ENCODE measurements at regions not wholly inside any gene's neighbourhood (a gene's known extent, or its start where the extent isn't known, plus 50 kb on each side); places are given as distances from the start of the nearest gene placed in this dataset.
"Not testable (repeated sequence)": the region's sequence is repeated elsewhere in the genome, so short reads cannot be mapped to it uniquely, and the experiment has no call there.

DNA sequence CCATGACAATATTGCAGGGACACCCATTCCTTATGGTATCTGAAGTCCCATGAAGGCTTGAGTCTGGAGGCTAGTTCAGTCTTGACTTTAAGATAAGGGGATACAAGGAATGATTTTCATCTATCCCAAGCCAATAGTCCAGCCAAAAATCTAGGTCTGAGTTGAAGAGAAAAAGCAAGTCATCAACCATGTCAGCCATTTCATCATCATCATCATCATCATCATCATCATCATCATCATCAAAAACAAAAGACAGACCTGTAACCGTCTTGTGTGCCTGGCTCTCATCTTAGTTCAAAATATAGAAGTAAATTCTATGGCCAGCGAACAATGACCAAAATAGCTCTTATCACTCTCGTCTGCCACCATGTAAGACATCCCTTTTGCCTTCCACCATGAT lies 59.5 kb upstream of the FAM90A26 start:
- H3K27me3 Mint-ChIP-seq; POLR2A ChIA-PET; DNase-seq; CTCF ChIA-PET; H3K4me1 Mint-ChIP-seq (ENCODE audit: low read depth); H3K4me3 Mint-ChIP-seq; H3K27ac Mint-ChIP-seq; H3K36me3 Mint-ChIP-seq (ENCODE audit: low read depth); intact Hi-C loops (cut with micrococcal nuclease); ATAC-seq; H3K9me3 Mint-ChIP-seq: not testable (repeated sequence)

DNA sequence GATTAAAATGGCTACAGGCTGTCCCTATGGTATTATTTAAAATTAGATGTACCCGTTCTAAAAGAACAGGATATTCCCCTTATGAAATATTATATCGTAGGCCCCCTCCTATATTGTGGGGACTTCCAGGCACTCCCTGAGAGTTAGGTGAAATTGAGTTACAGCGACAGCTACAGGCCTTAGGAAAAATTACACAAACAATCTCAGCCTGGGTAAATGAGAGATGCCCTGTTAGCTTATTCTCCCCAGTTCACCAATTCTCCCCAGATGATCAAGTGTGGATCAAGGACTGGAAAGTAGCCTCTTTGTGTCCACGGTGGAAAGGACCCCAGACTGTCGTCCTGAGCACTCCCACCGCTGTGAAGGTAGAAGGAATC lies 67.1 kb upstream of the FAM90A26 start:
- H3K27me3 Mint-ChIP-seq; POLR2A ChIA-PET; H3K36me3 Mint-ChIP-seq (ENCODE audit: low read depth); H3K9me3 Mint-ChIP-seq; DNase-seq; H3K27ac Mint-ChIP-seq; H3K4me1 Mint-ChIP-seq (ENCODE audit: low read depth); H3K4me3 Mint-ChIP-seq; intact Hi-C loops (cut with micrococcal nuclease); ATAC-seq: not testable (repeated sequence)
- CTCF ChIA-PET: interaction anchor here (1.6 kb wide), 1 partner anchor 103 kb away, joined by 5 read pairs; no protein-coding TSS in a partner anchor
- TF ChIP-seq, protein P1, sequence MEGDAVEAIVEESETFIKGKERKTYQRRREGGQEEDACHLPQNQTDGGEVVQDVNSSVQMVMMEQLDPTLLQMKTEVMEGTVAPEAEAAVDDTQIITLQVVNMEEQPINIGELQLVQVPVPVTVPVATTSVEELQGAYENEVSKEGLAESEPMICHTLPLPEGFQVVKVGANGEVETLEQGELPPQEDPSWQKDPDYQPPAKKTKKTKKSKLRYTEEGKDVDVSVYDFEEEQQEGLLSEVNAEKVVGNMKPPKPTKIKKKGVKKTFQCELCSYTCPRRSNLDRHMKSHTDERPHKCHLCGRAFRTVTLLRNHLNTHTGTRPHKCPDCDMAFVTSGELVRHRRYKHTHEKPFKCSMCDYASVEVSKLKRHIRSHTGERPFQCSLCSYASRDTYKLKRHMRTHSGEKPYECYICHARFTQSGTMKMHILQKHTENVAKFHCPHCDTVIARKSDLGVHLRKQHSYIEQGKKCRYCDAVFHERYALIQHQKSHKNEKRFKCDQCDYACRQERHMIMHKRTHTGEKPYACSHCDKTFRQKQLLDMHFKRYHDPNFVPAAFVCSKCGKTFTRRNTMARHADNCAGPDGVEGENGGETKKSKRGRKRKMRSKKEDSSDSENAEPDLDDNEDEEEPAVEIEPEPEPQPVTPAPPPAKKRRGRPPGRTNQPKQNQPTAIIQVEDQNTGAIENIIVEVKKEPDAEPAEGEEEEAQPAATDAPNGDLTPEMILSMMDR (IDR thresholded peaks at IDR 0.05): peak; percentile 49

DNA sequence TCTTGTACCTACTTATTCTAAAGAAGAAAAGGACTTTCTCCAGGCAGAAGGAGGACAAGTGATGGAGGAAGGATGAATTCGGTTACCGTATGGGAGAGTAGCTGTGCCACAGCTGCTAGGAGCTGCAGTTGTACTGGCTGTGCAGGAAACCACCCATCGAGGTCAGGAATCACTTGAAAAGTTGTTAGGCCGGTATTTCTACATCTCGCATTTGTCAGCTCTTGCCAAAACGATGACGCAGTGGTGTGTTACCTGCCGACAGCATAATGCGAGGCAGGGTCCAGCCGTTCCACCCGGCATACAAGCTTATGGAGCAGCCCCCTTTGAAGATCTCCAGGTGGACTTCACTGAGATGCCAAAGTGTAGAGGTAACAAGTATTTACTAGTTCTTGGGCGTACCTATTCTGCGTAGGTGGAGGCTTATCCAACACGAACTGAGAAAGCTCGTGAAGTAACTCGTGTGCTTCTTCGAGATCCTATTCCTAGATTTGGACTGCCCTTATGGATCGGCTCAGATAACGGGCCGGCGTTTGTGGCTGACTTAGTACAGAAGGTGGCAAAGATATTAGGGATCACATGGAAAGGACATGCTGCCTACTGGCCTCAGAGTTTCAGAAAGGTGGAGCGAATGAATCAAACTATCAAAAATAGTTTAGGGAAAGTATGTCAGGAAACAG lies 67.6 kb upstream of the FAM90A26 start:
- H3K4me3 Mint-ChIP-seq; H3K9me3 Mint-ChIP-seq; H3K27ac Mint-ChIP-seq; DNase-seq; ATAC-seq; H3K4me1 Mint-ChIP-seq (ENCODE audit: low read depth); intact Hi-C loops (cut with micrococcal nuclease); H3K36me3 Mint-ChIP-seq (ENCODE audit: low read depth); POLR2A ChIA-PET; H3K27me3 Mint-ChIP-seq: not testable (repeated sequence)
- CTCF ChIA-PET: interaction anchor here (1.6 kb wide), 1 partner anchor 102 kb away, joined by 5 read pairs; no protein-coding TSS in a partner anchor

GRCh38 chr4:9096330-9096729 lies 73.9 kb upstream of the FAM90A26 start:
- H3K27me3 Mint-ChIP-seq; DNase-seq; H3K27ac Mint-ChIP-seq; H3K36me3 Mint-ChIP-seq (ENCODE audit: low read depth); ATAC-seq; intact Hi-C loops (cut with micrococcal nuclease); CTCF ChIA-PET; POLR2A ChIA-PET; H3K4me3 Mint-ChIP-seq; H3K4me1 Mint-ChIP-seq (ENCODE audit: low read depth): not testable (repeated sequence)
- peaks cover 26% of the 10 kb centered on the region for H3K9me3 Mint-ChIP-seq

- H3K36me3 Mint-ChIP-seq (ENCODE audit: low read depth); H3K27ac Mint-ChIP-seq; H3K4me1 Mint-ChIP-seq (ENCODE audit: low read depth); DNase-seq; H3K4me3 Mint-ChIP-seq; H3K9me3 Mint-ChIP-seq; intact Hi-C loops (cut with micrococcal nuclease); ATAC-seq; POLR2A ChIA-PET; H3K27me3 Mint-ChIP-seq; CTCF ChIA-PET: not testable (repeated sequence)
Measured at GRCh38 chr4:9078796-9079195, 91.4 kb upstream of the FAM90A26 start.

DNA sequence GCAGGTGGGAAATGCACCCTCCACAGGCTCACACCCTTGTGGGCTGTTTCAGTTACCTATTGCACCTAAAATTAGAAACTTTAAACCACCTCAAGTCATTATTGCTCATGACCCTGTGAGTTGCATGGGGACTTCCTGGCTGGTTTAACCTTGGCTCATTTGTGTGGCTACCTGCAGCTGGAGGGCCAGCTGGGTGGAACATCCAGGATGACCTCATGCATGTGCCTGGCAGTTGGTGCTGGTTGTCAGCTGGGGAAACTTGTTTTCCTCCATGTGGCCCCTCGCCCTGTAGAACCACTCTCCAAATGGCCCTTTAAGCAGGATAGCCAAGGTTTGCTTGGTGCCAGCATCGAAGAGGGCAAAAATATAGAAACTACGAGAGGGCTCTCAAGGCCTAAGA lies 93.2 kb upstream of the FAM90A26 start:
- ATAC-seq; CTCF ChIA-PET; H3K36me3 Mint-ChIP-seq (ENCODE audit: low read depth); DNase-seq; H3K27me3 Mint-ChIP-seq; H3K4me3 Mint-ChIP-seq; intact Hi-C loops (cut with micrococcal nuclease); POLR2A ChIA-PET; H3K4me1 Mint-ChIP-seq (ENCODE audit: low read depth); H3K9me3 Mint-ChIP-seq; H3K27ac Mint-ChIP-seq: not testable (repeated sequence)

DNA sequence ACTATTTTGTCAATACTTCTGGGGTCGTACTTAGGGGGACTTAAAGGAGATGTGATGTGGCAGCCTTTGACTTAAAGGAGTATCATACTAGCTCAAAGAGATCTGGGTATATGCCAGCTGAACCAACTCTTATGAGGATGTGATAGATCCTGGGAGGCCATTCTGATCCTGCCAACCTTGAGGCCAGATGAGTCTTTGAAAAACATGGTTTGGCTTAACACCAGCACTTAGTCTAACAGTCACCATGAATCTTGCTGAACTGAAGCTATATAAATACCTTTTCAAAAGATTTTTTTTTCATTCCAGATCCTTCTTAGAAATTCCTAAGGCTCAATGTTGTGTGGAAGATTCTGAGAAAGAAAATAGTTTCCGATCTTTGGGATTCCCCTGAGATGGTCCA lies 93.7 kb upstream of the FAM90A26 start:
- ATAC-seq; H3K4me3 Mint-ChIP-seq; H3K36me3 Mint-ChIP-seq (ENCODE audit: low read depth); H3K27ac Mint-ChIP-seq; H3K9me3 Mint-ChIP-seq; POLR2A ChIA-PET; intact Hi-C loops (cut with micrococcal nuclease); DNase-seq; H3K4me1 Mint-ChIP-seq (ENCODE audit: low read depth); H3K27me3 Mint-ChIP-seq: not testable (repeated sequence)
- CTCF ChIA-PET: interaction anchor here (0.9 kb wide), 1 partner anchor 76 kb away, joined by 4 read pairs; no protein-coding TSS in a partner anchor

GRCh38 chr4:9073371-9073770 lies 96.8 kb upstream of the FAM90A26 start:
- DNase-seq; POLR2A ChIA-PET; H3K4me1 Mint-ChIP-seq (ENCODE audit: low read depth); intact Hi-C loops (cut with micrococcal nuclease); H3K27me3 Mint-ChIP-seq; ATAC-seq; H3K9me3 Mint-ChIP-seq; H3K36me3 Mint-ChIP-seq (ENCODE audit: low read depth); H3K27ac Mint-ChIP-seq; H3K4me3 Mint-ChIP-seq; CTCF ChIA-PET: not testable (repeated sequence)

GRCh38 chr4:9072521-9073220 lies 97.5 kb upstream of the FAM90A26 start:
- CTCF ChIA-PET: not testable (repeated sequence)

DNA sequence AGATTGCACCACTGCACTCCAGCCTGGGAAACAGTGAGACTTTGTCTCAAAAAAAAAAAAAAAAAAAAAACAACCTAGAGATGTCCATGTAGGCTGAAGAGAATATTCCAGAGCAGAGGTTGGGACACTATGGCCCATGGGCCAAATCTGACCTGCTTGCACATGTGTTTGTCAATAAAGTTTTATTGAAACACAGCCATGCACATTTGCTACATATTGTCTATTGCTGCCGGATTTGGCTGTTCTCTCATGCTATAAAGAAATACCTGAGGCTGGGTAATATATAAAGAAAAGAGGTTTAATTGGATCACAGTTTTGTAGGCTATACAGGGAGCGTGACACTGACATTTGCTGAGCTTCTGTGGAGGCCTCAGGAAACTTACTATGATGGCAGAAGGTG lies 102.3 kb upstream of the FAM90A26 start:
- POLR2A ChIA-PET; CTCF ChIA-PET; DNase-seq; ATAC-seq; H3K36me3 Mint-ChIP-seq (ENCODE audit: low read depth); H3K4me1 Mint-ChIP-seq (ENCODE audit: low read depth); intact Hi-C loops (cut with micrococcal nuclease); H3K27me3 Mint-ChIP-seq; H3K27ac Mint-ChIP-seq; H3K4me3 Mint-ChIP-seq: not testable (repeated sequence)
- peaks cover 16% of the 10 kb centered on the region for H3K9me3 Mint-ChIP-seq

More at GRCh38 chr4:9072521-9073220, 97.5 kb upstream of the FAM90A26 start:
- DNase-seq; POLR2A ChIA-PET; H3K4me1 Mint-ChIP-seq (ENCODE audit: low read depth); H3K4me3 Mint-ChIP-seq; intact Hi-C loops (cut with micrococcal nuclease); H3K27me3 Mint-ChIP-seq; H3K9me3 Mint-ChIP-seq; ATAC-seq; H3K27ac Mint-ChIP-seq; H3K36me3 Mint-ChIP-seq (ENCODE audit: low read depth): not testable (repeated sequence)

GRCh38 chr4:9063612-9064011 lies 106.6 kb upstream of the FAM90A26 start:
- DNase-seq; H3K4me1 Mint-ChIP-seq (ENCODE audit: low read depth); intact Hi-C loops (cut with micrococcal nuclease); H3K27ac Mint-ChIP-seq; ATAC-seq; POLR2A ChIA-PET; H3K36me3 Mint-ChIP-seq (ENCODE audit: low read depth); H3K4me3 Mint-ChIP-seq; H3K27me3 Mint-ChIP-seq; CTCF ChIA-PET: not testable (repeated sequence)
- peaks cover 17% of the 10 kb centered on the region for H3K9me3 Mint-ChIP-seq
